Forelimb muscle (tissue), 1 donor: ENCODE measurements at regions not wholly inside any gene's neighbourhood (a gene's known extent, or its start where the extent isn't known, plus 50 kb on each side); places are given as distances from the start of the nearest gene placed in this dataset.
"Not testable (repeated sequence)": the region's sequence is repeated elsewhere in the genome, so short reads cannot be mapped to it uniquely, and the experiment has no call there.

Experiments
- DNase-seq: peaks from one replicate; pipeline ENCODE4 v3.0.0-alpha.2; 2013; ENCODE audit warnings: low read depth

GRCh38 chr3:178140531-178141304, 395.5 kb upstream of the KCNMB2 start:
- DNase-seq = no peak

GRCh38 chr3:178141305-178141684, 394.9 kb upstream of the KCNMB2 start:
- DNase-seq = not testable (repeated sequence)

GRCh38 chr3:178146406-178146831, 389.8 kb upstream of the KCNMB2 start:
- no peak for DNase-seq

- no peak for DNase-seq
Observed at GRCh38 chr3:178147001-178147400, 389.2 kb upstream of the KCNMB2 start.

- DNase-seq = no peak
Observed at GRCh38 chr3:178152031-178152806, 384.0 kb upstream of the KCNMB2 start.

- DNase-seq = no peak
Observed at GRCh38 chr3:178152988-178153387, 383.2 kb upstream of the KCNMB2 start.

GRCh38 chr3:178155521-178155920, 380.7 kb upstream of the KCNMB2 start:
- DNase-seq = no peak

- DNase-seq = no peak
Observed at GRCh38 chr3:178156301-178156700, 379.9 kb upstream of the KCNMB2 start.

- DNase-seq = no peak
Observed at GRCh38 chr3:178159691-178160220, 376.5 kb upstream of the KCNMB2 start.

GRCh38 chr3:178169421-178169820, 366.8 kb upstream of the KCNMB2 start:
- DNase-seq = no peak

- DNase-seq = peak; percentile 20
Observed at GRCh38 chr3:178170698-178171535, 365.3 kb upstream of the KCNMB2 start.

GRCh38 chr3:178172121-178172520, 364.1 kb upstream of the KCNMB2 start:
- no peak for DNase-seq

GRCh38 chr3:178174201-178174915, 361.9 kb upstream of the KCNMB2 start:
- no peak for DNase-seq

GRCh38 chr3:178181088-178181487, 355.1 kb upstream of the KCNMB2 start:
- no peak for DNase-seq

GRCh38 chr3:178181784-178182183, 354.5 kb upstream of the KCNMB2 start:
- no peak for DNase-seq

- DNase-seq = no peak
Observed at GRCh38 chr3:178182337-178182779, 353.9 kb upstream of the KCNMB2 start.

- no peak for DNase-seq
Observed at GRCh38 chr3:178184833-178185232, 351.4 kb upstream of the KCNMB2 start.

- no peak for DNase-seq
Observed at GRCh38 chr3:178186666-178187065, 349.6 kb upstream of the KCNMB2 start.

GRCh38 chr3:178189854-178190253, 346.4 kb upstream of the KCNMB2 start:
- no peak for DNase-seq

- DNase-seq = no peak
Observed at GRCh38 chr3:178193846-178194245, 342.4 kb upstream of the KCNMB2 start.

GRCh38 chr3:178194539-178194938, 341.7 kb upstream of the KCNMB2 start:
- no peak for DNase-seq
